GM19463 (cell line): ENCODE measurements at regions not wholly inside any gene's neighbourhood (a gene's known extent, or its start where the extent isn't known, plus 50 kb on each side); places are given as distances from the start of the nearest gene placed in this dataset.

Source experiments
- ATAC-seq: cut with Tn5 transposase; IDR thresholded peaks from one replicate; pipeline ENCODE4 v1.9.1; 2021; ENCODE audit warnings: mild to moderate bottlenecking, moderate library complexity; ENCODE audit not compliant: unreplicated experiment

GRCh38 chr9:1261879-1262766 is 212.0 kb downstream of the DMRT2 start:
- no peak for ATAC-seq

- ATAC-seq = peak; percentile 92
Observed at GRCh38 chr9:1267141-1267570, 217.0 kb downstream of the DMRT2 start.

- no peak for ATAC-seq
Observed at GRCh38 chr9:1267581-1267980, 217.4 kb downstream of the DMRT2 start.

GRCh38 chr9:1269533-1270315 is 219.6 kb downstream of the DMRT2 start:
- ATAC-seq = no peak

GRCh38 chr9:1271367-1271766 is 221.2 kb downstream of the DMRT2 start:
- ATAC-seq = no peak

GRCh38 chr9:1271786-1272185 is 221.6 kb downstream of the DMRT2 start:
- ATAC-seq = no peak

- no peak for ATAC-seq
Observed at GRCh38 chr9:1272488-1272887, 222.3 kb downstream of the DMRT2 start.

GRCh38 chr9:1273859-1274258 is 223.7 kb downstream of the DMRT2 start:
- peak; percentile 61 for ATAC-seq

GRCh38 chr9:1274334-1274733 is 224.2 kb downstream of the DMRT2 start:
- ATAC-seq = no peak

- no peak for ATAC-seq
Observed at GRCh38 chr9:1276474-1276873, 226.3 kb downstream of the DMRT2 start.

- no peak for ATAC-seq
Observed at GRCh38 chr9:1284727-1285126, 234.6 kb downstream of the DMRT2 start.

- ATAC-seq = no peak
Observed at GRCh38 chr9:1285526-1285925, 235.4 kb downstream of the DMRT2 start.

GRCh38 chr9:1292384-1292783 is 242.2 kb downstream of the DMRT2 start:
- ATAC-seq = no peak

GRCh38 chr9:1294641-1295258 is 244.6 kb downstream of the DMRT2 start:
- ATAC-seq = no peak

- no peak for ATAC-seq
Observed at GRCh38 chr9:1296331-1296730, 246.2 kb downstream of the DMRT2 start.

GRCh38 chr9:1298046-1298445 is 247.9 kb downstream of the DMRT2 start:
- ATAC-seq = no peak

- no peak for ATAC-seq
Observed at GRCh38 chr9:1300941-1301340, 250.8 kb downstream of the DMRT2 start.

GRCh38 chr9:1303932-1304331 is 253.8 kb downstream of the DMRT2 start:
- ATAC-seq = no peak

GRCh38 chr9:1311462-1312042 is 261.4 kb downstream of the DMRT2 start:
- no peak for ATAC-seq

GRCh38 chr9:1319436-1319835 is 269.3 kb downstream of the DMRT2 start:
- ATAC-seq = no peak

- ATAC-seq = no peak
Observed at GRCh38 chr9:1320051-1320557, 269.9 kb downstream of the DMRT2 start.
